ENCODE measurements at regions not wholly inside any gene's neighbourhood (a gene's known extent, or its start where the extent isn't known, plus 50 kb on each side); places are given as distances from the start of the nearest gene placed in this dataset.
"Not testable (repeated sequence)": the region's sequence is repeated elsewhere in the genome, so short reads cannot be mapped to it uniquely, and the experiment has no call there.

DNA sequence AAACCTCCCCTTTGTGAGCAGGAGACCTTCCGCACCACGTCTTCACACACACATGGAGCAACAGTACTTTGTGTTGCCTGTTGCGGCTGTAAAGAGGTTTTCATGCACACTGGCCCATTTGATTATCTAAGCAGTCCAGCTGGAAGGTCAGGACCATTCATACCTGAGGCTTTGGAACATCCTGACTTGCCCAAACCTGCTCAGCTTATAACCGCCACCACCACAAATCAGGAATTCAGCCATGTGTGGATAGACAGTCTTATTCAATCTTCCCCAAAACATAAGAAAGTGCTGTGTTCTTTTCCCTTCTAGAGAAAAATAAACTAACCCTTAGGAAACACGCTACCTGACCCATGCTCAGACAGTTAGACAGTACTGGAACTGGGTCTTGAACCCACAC, 81.6 kb upstream of the XYLT1 start:
- H3K4me3 ChIP-seq (ENCODE audit: low read depth, low read length), result no peak overlapping the region
- TF ChIP-seq, protein P1, sequence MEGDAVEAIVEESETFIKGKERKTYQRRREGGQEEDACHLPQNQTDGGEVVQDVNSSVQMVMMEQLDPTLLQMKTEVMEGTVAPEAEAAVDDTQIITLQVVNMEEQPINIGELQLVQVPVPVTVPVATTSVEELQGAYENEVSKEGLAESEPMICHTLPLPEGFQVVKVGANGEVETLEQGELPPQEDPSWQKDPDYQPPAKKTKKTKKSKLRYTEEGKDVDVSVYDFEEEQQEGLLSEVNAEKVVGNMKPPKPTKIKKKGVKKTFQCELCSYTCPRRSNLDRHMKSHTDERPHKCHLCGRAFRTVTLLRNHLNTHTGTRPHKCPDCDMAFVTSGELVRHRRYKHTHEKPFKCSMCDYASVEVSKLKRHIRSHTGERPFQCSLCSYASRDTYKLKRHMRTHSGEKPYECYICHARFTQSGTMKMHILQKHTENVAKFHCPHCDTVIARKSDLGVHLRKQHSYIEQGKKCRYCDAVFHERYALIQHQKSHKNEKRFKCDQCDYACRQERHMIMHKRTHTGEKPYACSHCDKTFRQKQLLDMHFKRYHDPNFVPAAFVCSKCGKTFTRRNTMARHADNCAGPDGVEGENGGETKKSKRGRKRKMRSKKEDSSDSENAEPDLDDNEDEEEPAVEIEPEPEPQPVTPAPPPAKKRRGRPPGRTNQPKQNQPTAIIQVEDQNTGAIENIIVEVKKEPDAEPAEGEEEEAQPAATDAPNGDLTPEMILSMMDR (IDR thresholded peaks at IDR 0.05; ENCODE audit: insufficient read depth, low read length), result no peak
- DNase-seq (ENCODE audit: low read depth), result no peak

DNA sequence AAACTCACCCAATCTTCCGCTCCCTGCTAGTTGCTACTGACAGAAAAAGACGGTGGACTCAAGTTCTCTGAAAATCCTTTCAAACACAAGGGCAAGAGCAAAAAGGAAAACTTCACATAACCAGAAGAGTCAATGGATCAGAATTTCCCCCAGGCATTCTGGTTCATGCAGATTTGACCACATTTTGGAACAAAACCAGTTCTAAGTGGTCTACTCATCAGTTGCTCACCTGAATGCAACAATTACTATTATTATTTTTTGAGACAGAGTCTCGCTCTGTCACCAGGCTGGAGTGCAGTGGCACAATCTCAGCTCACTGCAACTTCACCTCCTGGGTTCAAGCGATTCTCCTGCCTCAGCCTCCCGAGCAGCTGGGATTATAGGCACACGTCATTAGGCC, 80.9 kb upstream of the XYLT1 start:
- not testable (repeated sequence) for H3K4me3 ChIP-seq (ENCODE audit: low read depth, low read length); DNase-seq (ENCODE audit: low read depth)

DNA sequence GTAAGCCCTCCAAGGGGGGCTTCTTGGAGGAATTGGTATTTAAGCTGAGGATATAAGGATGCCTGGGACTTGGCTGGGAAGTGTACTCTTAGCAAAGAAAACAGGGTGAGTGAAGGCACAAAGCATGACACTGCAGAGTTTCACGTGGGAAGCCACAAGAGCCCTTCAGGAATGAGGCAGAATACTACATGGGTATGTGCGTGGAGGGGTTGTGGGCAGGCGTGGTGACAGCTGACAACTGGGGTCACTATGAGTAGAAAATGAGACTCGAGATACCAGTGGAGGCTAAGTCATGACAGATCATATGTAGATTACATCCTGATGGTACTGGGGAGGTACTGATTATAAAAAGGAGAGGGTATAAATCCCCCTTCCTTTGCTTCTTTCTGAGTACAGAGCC, 78.1 kb upstream of the XYLT1 start:
- TF ChIP-seq, protein P1 (IDR thresholded peaks at IDR 0.05; ENCODE audit: insufficient read depth, low read length), result no peak
- H3K4me3 ChIP-seq (ENCODE audit: low read depth, low read length), result no peak overlapping the region
- DNase-seq (ENCODE audit: low read depth), result no peak

DNA sequence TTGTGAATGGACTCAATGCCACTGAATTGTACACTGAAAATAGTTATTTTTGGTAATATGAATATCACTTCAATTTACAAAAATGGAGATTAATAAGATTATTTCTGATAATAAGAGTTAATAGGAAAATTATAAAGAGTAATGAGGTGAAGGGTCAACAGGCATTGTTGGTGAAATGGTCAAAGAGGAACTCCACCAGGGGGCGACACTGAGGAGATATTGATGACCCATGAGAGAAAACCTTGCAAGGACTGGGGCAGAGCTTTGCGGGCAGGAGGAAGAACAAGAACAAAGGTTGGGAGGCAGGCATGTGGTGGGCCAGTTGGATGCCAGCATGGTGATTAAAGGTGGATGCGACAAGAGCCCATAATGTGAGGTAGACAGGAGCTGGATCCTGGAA, 74.0 kb upstream of the XYLT1 start:
- no peak overlapping the region for H3K4me3 ChIP-seq (ENCODE audit: low read depth, low read length)
- DNase-seq (ENCODE audit: low read depth), result no peak
- TF ChIP-seq, protein P1 (IDR thresholded peaks at IDR 0.05; ENCODE audit: insufficient read depth, low read length), result peak; percentile 19

DNA sequence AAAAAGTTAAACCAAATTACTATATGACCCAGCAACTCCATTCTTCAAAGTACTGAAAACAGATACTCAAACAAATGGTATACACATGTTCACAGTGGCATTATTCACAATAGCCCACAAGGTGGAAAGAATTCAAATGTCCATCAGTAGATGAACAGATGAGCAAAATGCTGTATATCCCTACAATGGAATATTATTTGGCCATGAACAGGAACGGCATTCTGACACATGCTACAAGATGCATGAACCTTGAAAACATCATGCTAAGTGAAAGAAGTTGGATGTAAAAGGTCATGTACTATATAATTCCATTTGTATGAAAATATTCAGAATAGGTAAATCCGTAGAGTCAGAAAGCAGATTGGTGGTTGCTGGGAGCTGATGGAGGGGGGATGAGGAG, 73.5 kb upstream of the XYLT1 start:
- DNase-seq (ENCODE audit: low read depth), result no peak
- TF ChIP-seq, protein P1 (IDR thresholded peaks at IDR 0.05; ENCODE audit: insufficient read depth, low read length), result no peak
- no peak overlapping the region for H3K4me3 ChIP-seq (ENCODE audit: low read depth, low read length)

DNA sequence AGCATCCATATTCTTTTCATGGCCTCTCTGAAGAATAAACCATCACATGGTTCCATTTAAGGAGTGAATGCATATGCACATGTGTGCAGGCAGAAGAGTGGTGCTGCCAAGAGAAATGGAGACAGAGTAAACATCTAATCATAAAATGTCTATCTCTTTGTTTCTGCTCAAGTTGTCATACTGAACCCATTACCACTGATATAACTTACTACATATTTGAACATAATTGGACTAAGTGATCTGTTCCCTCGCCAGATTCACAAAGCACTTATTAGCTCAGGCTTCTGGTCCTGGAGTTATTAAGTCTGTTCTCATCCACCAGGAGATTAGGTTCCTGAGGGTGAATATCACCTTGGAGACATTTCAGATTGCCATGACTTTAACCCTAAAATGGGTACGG, 72.3 kb upstream of the XYLT1 start:
- TF ChIP-seq, protein P1 (IDR thresholded peaks at IDR 0.05; ENCODE audit: insufficient read depth, low read length), result no peak
- H3K4me3 ChIP-seq (ENCODE audit: low read depth, low read length), result no peak overlapping the region
- no peak for DNase-seq (ENCODE audit: low read depth)

DNA sequence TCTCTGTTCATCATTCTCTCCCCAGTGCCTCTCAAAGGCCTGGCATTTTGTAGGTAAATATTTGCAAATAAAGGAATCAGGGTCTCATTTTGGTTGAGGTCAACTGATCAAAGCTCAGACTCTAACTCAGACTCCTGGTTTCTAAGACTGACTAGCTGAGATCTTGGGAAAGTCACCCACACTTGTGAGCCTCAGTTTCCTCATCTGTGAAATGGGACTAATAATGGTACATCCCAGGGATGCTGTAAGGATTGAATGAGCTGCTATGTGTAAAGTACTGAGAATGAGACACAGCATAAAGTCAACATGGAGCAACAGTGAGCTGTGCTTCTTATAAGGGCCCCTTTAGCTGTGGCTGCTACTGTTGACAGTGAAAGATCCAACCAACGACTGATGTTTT, 70.6 kb upstream of the XYLT1 start:
- DNase-seq (ENCODE audit: low read depth), result no peak
- TF ChIP-seq, protein P1 (IDR thresholded peaks at IDR 0.05; ENCODE audit: insufficient read depth, low read length), result no peak
- no peak overlapping the region for H3K4me3 ChIP-seq (ENCODE audit: low read depth, low read length)
